Left hindlimb (tissue), 1 donor: ENCODE measurements at regions not wholly inside any gene's neighbourhood (a gene's known extent, or its start where the extent isn't known, plus 50 kb on each side); places are given as distances from the start of the nearest gene placed in this dataset.

Experiments
- DNase-seq: peaks from one replicate; pipeline ENCODE4 v3.0.0-alpha.2; 2018

DNA sequence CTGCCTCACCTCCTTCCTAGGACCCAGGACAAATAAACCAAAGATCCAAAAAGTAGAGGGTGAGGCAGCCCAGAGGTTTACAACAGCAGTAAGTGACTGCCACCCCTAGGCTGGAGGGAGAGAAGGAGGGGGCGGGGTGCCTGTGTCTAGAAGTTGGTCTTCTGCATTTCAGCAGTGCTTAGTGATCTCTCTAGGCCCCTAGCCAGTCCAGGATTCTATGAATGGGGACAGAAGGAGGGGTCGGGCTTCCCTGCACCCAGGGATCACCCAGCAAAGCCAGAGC, 62.8 kb upstream of the KDM7A start:
- DNase-seq = no peak

DNA sequence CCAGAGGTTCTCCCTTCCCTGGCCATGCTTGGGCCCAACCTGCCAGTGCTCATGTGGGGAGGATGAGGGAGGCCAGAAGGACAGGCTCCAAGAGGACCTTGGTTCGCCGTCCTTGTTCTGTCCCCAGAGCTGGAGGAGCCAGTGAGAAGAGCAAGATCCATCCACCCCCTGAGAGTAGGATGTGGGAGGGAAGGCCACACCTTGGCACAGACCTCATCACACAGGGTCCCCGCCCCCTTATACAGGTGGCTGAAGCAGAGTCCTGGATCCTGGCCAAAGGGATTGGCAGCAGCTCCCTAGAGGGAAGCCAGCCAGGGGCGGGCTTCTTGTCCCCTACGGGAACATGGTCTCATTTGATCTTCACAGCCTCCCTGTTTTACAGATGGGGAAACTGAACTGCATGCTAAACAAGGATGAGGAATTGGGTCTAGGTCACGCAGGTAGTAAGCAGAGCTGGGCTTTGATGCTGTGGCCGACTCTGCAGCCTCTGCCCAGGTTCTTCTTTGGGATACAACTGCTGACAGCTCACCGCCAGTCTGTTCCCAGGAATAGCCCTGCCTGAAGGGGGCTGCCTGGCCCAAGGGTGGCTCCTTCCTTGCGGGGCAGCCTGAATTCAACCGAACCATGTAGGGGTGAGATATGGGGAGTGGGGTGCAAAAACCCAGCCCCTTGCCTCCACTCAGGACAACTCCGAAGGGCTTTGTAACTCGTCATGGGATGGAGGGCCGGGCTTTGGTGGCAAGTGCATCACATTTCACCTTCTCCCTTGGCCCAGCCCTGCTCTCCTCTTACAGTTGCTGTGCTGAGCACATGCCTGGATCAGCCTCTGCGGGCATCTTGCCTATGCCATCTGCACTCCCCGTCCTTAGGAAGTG, 62.2 kb upstream of the KDM7A start:
- DNase-seq = no peak

DNA sequence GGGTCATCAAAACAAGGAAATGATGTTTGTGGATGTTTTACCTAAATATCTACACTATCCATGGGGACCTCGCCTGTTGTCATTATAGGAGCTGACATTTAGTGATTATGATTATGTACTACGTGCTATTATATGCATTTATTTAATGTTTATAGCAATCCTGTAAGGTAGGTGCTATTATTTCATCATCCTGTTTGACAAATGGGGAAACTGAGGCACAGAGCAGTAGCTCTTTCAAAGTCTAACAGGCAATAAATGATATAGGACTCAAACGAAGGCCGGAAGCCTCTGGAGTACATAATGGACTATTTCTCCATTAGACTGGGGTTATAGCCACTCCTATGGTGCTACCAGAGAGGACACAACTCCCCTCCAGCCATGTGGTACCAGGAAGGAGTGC, 60.6 kb upstream of the KDM7A start:
- no peak for DNase-seq

DNA sequence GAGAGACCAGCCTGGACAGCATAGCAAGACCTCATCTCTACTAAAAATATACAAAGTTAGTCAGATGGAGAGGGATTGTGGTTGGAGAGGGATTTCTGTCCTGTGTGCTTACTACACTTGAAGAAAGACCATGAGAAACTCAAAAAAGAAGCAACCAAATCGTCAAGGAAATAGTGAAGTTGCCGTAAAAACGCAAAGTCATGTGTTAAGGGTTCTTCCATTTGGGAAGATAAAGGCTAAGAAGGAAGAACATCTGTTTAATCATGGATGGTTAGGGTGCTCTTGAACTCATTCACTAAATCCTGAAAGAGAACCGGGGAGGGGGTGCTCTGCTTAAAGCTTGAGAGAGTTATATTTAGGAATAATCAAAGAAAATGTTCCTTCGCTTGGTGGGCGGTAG, 59.8 kb upstream of the KDM7A start:
- no peak for DNase-seq

DNA sequence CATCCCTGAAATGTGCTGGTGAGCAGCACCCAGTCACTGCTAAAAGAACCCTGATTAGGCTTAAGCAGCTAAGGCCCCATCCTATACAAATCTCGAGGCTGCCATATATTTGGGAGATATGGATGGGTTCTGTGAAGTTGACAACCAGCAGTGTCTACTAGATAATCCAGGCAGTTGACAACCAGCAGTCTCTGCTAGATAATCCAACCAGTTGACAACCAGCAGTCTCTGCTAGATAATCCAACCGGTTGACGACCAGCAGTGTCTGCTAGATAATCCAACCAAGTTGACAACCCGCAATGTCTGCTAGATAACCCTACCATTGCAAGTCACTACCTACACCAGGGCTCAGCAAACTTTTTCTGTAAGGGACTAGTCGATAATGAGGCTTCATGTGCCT, 58.3 kb upstream of the KDM7A start:
- DNase-seq = no peak

DNA sequence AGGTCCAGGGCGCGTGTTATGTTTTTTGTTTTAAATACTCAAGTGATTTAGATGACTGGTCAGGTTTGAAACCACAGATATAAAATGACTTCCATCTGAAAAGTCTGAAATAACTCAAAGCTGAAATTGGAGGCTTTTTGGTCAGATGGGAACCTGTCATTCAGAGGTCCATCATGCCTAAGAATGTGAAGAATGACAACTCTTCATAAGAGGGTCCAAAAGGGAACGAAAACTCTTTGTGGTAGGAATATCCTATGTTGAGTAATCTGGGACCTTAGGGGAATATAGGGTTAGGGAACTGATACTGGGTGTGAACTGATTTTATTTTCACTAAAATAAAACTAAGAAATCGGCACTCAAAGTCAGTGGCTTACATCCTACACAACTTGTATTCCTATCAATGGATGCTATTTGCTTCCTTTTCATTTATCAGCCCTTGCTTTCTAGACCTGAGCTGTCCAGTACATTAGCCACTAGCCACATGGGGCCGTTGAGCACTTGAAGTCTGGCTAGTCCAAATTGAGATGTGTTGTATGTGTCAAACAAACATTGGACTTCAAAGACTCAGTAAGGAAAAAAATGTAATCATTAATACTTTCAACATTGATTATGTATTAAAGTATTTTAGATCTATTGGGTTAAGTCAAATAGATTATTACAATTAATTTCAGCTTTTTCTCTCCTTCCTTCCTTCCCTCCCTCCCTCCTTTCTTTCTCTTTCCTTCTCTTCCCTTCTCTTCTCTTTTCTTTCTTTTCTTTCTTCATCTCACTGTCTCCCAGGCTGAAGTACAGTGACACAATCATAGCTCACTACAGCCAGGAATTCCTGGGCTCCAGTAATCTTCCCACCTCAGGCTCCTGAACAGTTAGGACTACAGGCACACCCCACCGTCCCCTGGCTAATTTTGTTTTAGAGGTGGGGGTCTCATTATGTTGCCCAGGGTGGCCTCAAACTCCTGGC, 56.5 kb upstream of the KDM7A start:
- DNase-seq = no peak

DNA sequence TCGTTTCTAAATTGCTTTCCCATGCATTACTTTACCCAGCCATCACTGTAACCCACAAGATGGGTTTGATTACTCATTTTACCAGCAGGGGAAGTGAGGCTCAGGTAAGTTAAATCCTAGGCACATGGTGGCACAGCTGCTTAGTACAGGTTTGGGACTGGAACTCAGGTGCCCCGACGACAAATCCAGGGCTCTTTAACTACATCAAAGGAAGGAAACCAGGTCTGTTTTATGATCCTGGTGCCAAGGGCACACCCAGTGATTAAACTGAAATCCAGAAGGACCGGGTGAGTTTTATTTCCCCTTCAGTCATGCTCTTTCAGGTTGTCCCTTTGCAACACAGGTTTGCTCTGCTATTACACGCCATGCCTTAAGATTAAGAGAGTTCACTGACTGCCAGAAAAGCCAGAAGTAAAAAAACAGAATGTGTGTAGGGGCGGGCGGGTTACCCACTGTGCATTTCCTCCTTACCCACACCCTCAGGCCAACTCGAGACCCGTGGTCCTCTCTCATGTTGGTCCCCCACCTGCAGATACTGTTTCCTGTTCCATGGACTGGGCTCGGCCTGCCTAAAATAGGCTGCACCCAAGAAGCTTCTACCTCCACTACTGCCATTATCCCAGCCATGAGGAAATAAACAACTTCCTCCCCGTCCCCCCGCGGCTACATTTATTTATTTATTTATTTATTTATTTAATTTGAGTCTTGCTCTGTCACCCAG, 55.1 kb upstream of the KDM7A start:
- no peak for DNase-seq

DNA sequence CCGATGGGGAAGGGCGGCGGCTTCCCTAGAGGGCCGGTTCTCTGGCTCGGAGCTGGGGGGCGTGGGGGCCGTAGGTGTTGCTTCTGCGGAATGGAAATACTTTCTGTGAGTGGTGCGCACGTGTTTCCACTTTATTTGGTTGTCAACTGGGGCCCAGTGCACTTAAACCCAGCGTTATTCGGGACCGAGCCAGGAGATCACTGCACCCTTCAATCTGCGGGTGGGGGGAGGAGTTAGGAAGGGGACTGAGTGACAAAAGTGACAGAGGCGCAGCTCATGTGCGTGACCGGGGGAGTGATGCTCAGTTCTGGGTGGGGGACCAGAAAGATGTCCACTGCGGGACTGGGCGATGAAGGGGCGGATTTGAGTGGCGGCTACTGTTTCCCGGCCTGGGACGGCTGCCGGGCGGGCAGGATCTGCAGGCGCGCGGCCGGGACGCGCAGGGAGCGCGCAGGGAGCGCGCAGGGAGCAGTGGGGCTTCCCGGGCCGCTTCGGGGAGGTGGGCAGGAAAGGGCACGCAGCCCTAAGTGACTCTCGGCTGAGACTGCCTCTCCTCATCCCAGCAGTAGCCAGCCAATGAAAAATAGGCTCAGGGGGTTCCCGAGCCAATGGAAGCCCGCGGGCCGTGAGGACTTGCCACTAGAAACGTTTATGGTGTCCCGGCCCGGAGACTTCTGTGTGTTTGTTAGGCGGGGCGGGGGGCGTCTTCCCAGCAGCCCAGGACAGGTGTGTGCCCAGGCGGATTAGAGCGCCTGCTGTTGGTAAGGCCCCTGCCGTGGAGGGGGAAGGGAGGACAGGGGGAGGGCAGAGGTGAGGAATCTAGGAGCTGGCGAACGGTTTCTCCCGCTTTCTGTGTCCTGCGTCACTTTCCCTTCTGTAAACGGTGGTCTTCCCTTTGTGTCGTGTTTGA, 54.3 kb upstream of the KDM7A start:
- DNase-seq = peak; percentile 57

DNA sequence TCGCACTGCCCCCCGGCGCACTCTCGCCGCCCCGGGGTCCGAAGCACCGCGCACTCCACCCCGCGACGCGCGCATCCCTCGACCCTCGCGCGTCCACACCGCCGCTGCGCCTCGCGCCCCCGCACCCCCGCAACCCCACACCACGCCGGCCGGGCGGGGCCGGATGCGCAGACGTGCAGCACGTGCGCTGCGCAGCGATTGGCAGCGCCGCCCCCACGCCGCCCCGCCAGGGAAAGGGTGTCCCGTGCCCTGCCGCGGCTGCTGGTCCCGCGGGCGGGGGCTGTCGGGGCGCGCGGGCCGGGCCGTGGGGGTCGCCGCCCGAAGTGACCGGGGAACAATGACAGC, 53.7 kb upstream of the KDM7A start:
- no peak for DNase-seq

DNA sequence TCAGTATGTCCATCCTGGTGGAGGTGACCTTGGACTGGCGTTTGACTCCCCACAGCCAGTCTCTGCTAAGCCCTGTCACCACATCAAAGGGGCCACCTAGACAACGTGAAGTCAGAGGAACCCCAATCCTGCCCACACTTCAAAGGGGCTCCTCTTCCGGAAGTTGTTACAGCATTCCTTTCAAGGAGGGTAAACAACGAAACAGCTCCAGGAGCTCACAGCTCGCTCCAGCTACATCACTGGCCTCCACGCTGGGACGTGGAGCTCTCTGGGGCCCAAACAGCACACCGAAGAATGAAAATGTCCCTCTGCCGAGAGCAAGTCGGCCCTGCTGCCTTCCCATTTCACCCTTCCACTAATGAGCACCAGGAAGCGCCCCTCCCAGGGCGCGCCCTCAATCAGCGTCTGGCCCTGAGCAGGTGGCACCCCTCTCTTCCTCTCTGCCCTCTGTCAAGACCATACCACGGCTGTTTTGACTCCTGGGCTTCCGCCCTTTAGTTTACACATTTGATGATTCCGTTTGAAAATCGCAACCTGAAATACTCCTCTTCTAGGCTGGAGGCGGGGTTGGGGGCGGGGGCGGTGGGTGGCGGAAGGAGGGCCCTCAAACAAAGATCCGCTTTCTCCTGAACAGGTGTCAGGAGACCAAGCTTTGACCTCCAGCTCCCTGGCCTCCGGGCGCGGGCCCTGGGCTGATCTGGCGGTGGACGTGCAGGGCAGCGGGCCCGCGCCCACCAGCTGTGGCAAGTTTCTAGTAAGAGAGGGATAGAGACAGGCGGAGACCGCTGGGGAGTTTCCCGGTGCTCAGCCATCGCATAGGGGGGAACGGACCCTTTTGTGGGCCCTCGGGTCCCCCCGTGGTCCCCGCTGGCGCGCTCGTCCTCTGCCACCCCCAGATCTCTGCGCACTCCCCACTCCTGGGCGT, 53.1 kb upstream of the KDM7A start:
- DNase-seq = no peak

DNA sequence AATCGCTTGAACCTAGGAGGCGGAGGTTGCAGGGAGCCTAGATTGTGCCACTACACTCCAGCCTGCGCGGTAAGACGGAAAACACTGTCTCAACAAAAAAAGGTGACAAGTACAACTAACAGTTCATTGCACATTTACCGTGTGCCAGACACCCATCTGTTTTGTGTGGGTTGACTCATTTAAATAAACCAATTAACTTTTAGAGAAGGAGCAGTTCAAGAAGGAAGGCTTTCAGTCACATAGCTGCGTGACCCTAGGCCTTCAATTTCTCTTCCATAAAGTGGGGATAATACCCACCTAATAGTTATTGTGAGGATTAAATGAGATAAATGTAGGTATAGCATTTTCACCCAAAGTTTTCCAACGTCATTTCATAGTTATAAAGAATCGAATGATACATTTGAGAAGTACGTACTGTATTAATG, 52.3 kb upstream of the KDM7A start:
- DNase-seq = no peak
